Activated T-helper 1 cell treated with anti-CD3 and anti-CD28 coated beads, Interleukin-2, amount 50 U/mL, for 16 hours (primary cell): ENCODE measurements at regions not wholly inside any gene's neighbourhood (a gene's known extent, or its start where the extent isn't known, plus 50 kb on each side); places are given as distances from the start of the nearest gene placed in this dataset.
A peak's percentile ranks its signal among the peaks of the same experiment; 100 is the strongest.

Experiments
- DNase-seq, 2 donors: peaks; one replicate each; pipeline ENCODE4 v3.0.0-alpha.2; 2020; ENCODE audit warnings: low read depth in 1 of 2, low spot score in 1 of 2

DNA sequence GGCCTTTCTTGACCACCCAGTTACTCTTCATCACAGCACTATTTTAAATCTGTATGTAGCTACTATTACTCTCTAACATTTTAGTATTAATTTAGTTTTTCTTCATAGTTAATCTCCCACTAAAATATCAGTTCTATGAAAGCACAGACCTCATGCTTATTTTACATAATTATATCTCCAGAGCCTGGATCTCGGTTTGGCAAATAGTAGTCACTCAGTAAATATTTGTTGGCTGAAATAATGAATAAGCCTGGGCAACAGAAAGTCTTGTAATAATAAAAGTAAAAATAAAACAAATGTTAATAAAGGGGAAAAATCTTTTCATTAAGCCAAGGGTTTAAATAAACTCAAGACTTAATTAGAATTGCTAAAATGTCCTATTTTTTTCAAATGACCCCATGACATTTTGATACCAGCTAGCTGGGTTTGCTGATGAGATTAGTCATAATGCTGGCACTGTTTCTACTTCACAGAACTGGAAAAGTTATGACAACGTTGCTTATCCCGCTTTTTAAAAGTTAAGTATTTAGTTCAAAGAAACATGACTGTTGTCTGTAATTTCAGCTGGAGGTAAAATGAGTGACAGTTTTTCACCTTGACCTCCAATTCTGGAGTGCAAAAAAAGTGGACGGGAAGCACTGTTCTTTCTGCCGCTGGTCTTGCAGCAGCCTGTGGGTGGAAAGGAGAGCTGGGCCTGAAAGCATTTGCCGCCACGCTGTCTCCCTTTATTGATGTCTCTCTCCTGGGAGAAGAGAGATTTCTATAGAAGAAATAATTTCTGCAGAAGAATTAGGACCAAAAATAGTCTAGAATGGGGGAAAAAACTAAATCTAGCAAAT, 85.2 kb upstream of the SPATA13 start:
- no peak for DNase-seq

DNA sequence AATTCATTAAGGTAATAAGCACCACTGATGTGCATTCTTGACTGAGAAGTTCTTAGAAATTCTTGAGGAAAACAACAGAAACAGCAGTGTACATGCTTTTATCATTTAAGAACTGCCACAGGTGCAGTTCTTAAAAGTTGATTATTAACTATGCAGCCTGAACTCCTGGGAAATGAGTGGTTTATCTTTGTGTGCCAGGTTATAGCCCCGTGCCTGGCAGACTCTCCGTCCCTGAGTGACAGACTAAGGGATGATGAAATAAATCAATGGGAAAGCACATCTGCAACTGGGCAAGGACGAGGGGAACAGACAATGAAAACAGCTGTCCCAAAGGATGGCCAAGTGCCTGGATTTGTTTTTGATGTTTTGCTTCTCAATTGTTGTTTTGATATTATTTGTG, 84.4 kb upstream of the SPATA13 start:
- DNase-seq: no peak

DNA sequence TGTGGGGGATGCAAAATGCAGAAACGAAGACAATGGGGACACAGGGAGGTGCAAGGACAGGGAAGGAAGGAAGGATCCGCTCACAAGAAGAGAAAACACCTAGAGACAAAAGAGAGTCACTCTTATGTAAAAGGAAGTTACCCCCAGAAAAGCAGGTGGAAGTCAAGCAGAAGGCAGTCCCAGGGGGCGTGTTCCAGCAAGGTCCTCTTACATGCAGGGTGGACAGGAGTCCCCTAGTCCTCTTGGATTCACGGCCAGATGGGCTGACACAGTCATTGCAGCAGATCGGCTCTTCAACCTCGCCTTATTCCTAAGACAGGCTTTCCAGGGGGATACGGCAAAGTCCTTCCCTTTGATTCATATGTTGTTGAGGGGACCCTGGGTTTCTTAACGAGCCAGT, 83.9 kb upstream of the SPATA13 start:
- DNase-seq: no peak

DNA sequence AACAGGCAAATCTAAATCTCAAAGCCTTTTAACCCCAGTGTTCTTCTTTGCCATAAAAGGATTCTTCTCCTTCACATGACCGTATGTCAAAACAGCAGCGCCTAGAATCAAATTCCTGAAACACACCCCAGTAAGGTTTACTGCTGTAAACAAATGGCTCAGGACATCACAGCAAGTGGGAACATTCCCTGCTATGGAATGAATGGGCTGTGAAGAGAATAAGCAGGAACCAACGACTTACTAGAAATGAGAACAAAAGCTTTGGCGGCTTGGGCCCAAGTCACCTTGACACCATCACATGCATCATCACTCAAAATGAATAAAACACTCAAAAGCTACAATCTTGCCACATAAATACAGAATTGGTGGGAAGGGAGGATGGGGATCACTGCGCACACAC, 80.4 kb upstream of the SPATA13 start:
- no peak for DNase-seq

DNA sequence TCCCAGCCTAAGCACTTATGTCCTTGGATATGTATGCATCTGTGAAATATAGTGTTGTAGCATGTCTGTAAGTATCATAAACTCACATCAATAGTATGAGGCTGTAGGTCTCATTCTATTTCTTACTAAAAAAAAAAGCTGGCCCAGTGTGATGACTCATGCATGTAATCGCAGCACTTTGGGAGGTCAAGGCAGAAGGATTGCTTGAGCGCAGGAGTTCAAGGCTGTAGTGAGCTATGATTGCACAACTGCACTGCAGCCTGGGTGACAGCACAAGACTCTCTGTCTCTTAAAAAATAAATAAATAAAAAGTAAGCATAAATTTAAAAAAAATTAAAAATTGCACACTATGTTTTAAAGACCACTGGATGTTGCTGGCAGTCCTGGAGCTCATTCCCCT, 79.1 kb upstream of the SPATA13 start:
- no peak for DNase-seq

DNA sequence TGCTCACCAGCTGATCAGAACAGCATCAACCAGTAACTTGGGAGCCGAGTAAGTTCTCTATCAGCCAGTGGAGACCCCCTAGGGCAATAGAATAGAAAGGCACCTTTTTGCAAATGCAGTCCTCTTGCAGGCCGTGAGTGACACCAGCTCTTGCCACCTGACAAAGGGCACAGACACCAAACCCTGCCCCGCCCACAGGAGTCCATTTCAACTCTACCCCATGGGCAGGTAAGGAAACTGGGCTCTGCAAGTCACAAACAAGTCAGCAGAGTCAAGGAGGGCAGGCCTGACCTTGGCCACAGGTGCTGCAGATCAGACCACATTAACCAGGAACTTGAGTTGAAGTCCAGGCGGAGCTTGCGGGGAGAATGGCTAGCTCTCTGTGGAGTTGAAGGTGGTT, 77.4 kb upstream of the SPATA13 start:
- no peak for DNase-seq

DNA sequence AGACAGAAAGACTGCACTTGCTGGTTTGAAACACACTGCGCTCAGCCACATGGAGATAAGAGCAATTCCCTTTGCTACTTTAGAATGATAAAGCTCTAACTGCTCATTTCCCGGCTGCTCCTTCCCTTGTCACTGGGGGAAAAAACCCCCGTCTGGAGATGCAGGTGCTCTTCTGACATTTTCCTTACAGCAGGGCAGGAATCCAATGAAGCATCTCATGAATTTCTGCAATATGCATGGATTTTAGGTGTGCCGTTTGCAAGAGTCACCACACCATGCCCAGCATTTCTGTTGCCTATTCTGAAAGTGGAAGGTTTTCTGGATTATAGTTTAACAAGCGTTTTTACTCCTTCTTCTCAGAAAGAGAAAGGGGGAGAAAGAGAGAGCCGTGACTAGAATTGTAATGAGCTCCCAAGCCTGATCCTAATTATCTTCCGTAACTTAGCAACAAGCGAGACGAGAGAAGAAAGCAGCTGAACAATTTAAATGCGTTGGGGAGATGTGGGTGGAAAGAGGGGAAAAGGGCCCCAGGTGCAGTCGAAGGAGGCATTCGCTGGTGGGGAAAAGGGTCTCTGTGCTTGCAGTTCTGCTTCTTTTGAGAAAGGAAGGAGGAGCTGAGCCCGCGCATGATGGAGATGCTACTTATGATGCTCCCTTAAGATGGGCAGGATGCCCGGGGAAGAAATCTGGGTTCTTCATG, 76.6 kb upstream of the SPATA13 start:
- no peak for DNase-seq

DNA sequence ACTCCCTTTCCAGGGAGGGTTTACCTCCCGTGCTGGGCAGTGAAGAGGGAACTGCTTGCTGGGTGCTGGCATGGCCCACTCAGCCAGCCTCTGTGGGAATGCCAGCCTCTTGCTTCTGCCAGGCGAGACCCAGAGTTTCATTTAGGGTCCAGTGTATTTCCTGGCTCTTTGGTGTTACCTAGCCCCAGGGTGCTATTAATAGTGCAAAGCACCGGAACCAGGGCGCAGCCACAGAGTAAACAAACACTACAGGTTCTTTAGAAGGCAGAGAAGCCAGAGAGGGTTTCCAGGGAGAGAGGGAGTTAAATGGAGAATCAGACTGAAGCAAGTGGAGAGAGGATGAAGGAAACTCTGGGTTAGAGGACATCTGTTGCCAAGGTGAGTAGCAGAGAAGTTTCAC, 74.9 kb upstream of the SPATA13 start:
- DNase-seq: no peak

DNA sequence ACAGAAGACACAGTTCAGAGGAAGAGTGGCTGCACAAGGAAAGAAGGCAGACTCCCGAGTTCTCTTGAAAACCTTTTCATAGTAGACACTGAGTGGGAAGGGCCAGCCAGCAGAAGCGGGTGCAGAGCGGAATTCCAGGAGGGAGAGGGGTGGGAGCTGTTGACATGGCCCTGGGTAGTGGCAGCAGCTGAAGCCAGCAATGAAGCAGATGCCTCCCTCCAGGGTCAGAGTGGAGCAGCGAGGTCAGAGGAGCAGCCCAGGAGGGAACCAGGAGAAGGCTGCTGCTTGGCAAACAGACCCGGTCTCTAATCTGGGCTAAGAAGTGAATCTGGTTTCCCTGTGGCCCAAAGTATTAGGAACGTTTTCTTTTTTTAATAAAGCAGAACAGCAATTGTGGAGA, 73.9 kb upstream of the SPATA13 start:
- DNase-seq: no peak

DNA sequence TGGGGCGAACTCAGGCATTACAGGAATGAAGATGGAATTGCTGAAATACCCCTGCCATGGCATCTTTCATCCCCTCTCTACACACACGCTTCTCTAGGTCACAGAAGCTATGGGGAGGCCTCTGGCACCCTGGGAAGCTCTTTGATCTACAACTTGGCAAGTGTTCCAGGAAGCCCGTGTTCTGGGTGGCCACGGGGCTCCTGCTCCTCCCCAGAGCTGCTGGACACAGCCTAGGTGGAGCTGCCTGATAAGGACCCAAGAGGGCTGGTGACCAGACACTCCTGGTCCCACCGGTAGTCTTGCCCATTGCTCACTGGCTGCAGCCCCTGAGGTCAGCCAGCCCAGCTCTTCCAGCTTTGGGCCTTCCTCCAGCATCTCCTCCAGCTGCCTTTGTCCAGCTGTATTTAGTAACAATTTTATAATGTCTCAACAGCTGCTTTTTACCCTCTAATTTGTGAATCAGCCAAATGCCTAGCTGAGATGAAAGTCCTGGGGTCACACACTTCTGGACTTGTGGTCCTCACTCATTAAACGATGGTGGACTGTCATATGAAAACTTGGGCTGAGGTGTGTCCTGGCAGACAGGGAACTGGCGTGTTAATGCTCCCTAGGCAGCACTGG, 72.8 kb upstream of the SPATA13 start:
- no peak for DNase-seq

DNA sequence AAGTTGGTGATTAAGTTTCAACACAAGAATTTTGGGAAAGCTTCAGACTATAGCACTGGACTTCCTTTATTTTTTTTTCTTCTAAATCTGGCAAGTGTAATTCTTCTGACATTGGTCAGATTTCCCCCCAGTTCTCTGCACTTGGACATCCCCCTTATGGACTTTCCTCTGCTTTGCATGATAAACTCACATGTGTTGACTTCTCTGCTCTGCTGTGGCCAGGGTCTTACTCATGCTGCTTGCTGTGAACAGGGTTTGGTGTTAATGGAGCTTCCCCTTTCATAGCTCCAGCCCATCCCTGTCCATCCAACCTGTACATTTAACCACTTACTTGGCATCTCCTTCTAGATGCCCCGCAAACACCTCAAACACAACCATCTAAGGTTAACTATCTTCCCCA, 70.5 kb upstream of the SPATA13 start:
- DNase-seq: no peak

DNA sequence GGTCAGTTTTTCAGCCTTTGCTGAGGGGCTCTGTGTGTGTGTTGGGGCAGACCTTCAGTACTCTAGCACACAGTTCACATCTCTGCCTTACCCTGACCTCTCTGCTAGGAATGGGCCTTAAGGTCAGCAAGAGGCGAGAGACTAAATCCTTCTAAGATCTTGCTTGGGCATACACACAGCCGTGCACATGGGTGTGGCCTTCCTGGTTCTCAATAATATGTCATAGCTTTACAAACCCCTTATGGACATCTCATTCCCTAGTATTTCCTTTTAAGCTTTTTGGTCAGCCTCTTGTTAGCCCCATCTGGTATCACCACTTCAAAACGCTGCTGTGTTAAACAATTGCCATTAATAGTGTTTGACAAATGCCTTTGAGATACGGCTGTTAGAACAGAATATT, 69.4 kb upstream of the SPATA13 start:
- no peak for DNase-seq

DNA sequence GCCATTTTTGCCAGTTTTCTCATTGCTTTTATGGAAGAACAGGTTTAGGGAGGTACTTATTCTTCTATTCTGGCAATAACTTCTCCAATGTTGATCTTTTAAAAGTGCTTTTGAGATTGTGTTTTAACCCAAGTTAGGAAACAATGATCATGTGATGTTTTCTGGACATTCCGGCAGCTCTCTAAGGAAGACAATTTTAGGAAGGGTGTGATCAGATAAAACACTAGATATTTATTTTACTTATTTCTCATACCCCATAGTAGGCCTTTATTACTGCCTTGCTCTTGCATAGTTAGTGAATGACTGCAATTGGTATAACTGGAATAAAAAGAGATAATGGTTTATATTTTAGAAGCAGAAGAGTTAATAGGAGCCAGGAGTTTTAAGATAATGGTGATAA, 68.4 kb upstream of the SPATA13 start:
- no peak for DNase-seq

DNA sequence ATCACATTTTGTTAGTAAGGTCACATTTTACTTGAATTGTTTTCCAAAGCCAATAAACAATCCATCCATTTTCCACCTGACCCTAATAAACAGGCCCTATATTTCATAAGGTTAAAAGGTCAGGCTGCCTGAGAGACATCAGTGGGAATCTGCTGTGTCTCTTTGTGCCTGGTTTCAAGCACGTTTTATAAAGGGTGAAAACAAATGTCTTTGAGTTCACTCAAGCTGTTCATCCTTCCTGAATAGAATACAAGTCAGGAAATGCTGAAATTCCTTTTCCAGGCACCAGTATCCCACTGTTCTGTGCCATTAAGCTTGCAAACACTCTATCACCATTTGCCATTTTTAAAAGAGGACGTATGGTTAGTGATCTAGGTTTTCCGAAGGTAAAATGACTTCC, 67.5 kb upstream of the SPATA13 start:
- DNase-seq: no peak

DNA sequence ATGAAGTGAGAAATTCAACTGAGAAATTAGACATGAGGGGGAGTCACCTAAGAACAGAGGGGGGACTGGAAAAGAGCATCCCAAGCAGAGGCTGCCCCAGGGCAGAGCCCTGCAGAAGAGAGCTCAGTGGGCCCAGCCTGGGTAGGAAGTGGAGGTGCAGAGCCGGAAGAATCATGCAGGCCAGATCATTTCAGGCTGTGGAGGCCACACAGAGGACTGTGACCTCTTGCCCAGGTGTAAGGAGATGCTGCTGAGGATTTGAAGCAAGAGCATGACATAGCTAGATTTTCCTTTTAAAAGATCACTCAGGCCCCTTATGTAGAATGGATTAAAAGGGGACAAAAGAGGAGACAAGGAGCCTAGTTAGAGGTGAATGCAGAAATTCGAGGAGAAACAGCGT, 63.9 kb upstream of the SPATA13 start:
- DNase-seq: no peak

DNA sequence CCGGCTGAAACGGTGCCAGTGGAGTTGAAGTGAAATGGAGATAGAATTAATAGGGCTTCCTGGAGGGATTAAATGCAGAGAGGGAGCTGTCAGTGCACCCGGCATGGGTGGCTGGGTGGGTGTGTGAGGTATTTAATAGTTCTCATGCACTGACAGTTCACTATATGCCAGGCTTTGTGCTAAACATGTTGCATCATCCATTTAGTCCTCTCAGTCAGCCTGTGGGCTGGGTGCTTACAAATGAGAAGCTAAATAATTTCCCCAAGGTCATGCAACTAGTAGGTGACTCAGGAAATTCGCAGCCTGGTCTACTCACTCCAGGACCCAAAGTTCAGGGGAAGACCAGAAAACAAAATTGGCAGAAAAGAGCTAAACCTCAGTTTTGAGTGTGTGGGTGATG, 63.5 kb upstream of the SPATA13 start:
- DNase-seq: peak in 1 of 2 donors; percentile 6

DNA sequence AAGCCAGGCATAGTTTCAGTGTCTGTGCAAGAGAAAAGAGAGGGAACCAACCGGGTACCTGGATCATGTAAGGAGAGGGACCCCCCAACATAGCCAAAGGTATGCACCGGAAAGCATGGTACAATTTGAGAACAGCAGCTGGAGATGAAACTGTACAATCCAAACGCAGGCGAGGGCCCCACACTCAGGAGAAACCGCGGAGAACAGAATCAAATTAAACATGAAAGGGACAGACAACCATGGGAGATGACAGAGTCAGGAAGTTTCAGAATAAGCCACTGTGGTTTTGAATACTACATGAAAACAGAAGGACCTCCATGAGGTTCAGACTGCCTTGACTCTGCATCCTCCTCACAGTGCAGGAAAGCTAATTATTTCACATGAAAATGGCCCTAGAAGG, 62.9 kb upstream of the SPATA13 start:
- DNase-seq: no peak

DNA sequence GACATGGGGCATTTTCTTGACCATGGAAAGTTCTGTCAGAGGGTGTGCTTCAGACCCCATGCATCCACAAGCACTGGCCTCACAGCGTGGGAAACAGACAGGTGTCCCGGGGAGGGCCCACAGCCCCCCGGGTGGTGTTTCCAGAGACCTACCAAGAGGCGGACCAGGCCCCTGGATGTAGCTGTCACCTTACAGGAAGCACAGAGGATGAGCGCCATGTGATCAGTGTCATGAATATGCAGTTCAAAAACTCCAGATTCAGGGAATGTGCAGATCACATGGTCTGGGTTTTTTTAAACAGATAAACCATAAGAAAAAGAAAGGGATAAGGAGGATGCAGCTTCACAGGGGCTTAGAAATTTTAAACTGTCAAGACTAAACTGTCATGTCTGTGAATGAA, 61.0 kb upstream of the SPATA13 start:
- DNase-seq: no peak

DNA sequence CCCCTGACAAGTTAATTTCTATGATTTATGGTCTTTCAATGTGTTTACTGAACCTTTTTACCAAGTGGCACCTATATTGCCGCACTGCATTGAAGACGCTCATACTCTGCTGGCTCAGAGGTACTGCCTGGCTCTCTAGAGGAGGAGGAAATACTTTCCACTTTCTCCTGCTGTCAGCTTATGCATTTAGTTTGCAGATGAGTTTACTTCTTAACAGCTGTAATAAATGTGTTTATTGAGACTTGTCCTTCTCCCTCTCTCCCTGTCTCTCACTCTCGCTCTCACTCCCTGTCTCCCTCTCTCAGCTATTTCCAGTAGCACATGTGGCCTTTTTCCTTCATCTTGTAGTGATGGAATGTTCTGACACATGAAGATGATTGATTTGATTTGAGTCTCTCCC, 60.3 kb upstream of the SPATA13 start:
- DNase-seq: no peak

DNA sequence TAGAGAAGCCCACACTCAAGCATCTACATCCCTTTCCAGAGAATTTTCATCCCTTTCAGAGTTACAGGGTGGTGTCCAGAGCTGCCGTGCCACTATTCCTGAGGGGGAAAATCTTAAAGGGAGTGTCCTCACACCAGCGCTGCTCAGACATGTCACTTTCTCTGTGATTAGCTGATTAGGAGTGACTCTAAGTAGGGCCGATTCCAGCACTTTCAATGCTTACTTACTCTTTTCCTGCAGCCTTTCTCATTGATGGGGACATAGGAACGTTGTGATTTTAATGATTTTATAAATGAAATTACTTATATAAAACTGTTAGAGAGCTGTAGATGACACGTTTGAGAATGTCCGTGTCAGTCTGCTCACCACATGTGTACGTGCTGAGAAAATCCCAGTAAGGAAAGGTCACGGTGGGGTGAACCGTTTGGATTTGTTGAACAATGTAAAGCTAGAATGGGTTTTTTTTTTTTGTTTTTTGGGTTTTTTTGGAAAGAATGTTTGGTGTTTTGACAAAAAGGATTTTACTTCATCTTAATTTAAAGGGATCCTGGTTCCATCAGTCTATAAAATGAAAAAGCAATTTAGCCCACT, 56.6 kb upstream of the SPATA13 start:
- no peak for DNase-seq

DNA sequence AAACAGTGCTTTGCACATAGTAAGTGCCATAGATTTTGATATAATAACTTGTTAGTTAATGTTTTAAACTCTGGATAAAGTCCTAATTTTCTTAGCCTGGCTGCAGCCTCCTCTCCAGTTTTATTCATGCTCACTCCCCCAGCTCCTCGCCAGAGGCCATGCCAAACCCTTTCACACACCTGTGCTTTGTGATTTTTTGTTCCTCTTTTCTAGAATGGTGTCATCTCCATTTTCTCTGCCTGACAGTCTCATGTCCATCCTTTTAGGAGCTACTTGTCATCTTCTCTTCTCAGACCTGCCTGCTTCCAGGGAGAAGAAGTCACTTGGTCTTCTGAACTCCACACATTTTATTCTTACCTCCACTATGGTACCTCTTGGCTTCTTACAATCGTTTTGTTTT, 55.8 kb upstream of the SPATA13 start:
- DNase-seq: no peak

DNA sequence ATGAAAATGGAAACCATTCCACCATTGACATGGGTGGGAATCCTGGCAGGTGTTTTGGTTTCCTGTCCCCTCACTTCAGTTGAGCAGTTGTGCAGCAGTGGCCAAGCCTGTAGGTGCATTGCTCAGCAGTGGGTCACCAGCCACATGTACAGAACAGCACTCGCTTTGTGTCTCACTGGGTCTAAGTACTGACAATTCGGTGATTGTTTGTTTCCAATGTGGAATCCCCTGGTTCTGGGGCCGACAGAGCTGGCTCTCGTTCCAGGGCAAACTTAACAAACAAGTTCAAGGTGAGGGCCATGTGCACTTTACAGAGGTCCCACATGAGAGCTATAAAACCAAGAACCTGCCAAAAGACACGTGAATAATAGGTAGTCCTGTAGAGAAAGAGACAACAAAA, 54.1 kb upstream of the SPATA13 start:
- DNase-seq: no peak
